Activated naive CD4-positive, alpha-beta T cell treated with anti-CD3 and anti-CD28 coated beads for 36 hours (primary cell): ENCODE measurements at regions not wholly inside any gene's neighbourhood (a gene's known extent, or its start where the extent isn't known, plus 50 kb on each side); places are given as distances from the start of the nearest gene placed in this dataset.

Source experiments
- CTCF ChIA-PET: fragments of 350-600 bp; sonication (Branson Sonifier 250); formaldehyde crosslinking; loops from one replicate; lab custom pipeline; 2021; ENCODE audit warnings: antibody characterized with exemption; lab: Charles Lee
- DNase-seq: peaks from one replicate; pipeline ENCODE4 v3.0.0-alpha.2; 2020
- H3K27ac Mint-ChIP-seq: one replicate; pipeline ENCODE4 v1.8.0; 2021; ENCODE audit warnings: mild to moderate bottlenecking, mixed read lengths
- H3K27me3 Mint-ChIP-seq: one replicate; pipeline ENCODE4 v1.8.0; 2021; ENCODE audit warnings: low read depth, mixed read lengths
- H3K36me3 Mint-ChIP-seq: one replicate; pipeline ENCODE4 v1.8.0; 2021; ENCODE audit warnings: low read depth, mixed read lengths
- H3K4me1 Mint-ChIP-seq: one replicate; pipeline ENCODE4 v1.8.0; 2021; ENCODE audit warnings: low read depth, mixed read lengths
- H3K4me3 Mint-ChIP-seq: one replicate; pipeline ENCODE4 v1.8.0; 2021; ENCODE audit warnings: mild to moderate bottlenecking, moderate library complexity, mixed read lengths
- H3K9me3 Mint-ChIP-seq: one replicate; pipeline ENCODE4 v1.8.0; 2021; ENCODE audit warnings: mixed read lengths
- intact Hi-C: fragments of 100-400 bp; cut with micrococcal nuclease; formaldehyde crosslinking; loops from one replicate; pipeline ENCODE4 v1.15.1; 2023

- Mint-ChIP-seq H3K27ac (no peak overlapping the region), H3K27me3 (no peaks in the 10 kb centered on the region), H3K9me3 (peaks cover 11% of the 10 kb centered on the region), H3K4me3 (no peak overlapping the region), H3K4me1 (no peaks in the 10 kb centered on the region), H3K36me3 (no peaks in the 10 kb centered on the region)
- DNase-seq: no peak
- intact Hi-C loops: no loop called here
- CTCF ChIA-PET: no interaction called here
Observed at GRCh38 chr5:165627548-165628170, 2122.2 kb downstream of the MAT2B start.

DNA sequence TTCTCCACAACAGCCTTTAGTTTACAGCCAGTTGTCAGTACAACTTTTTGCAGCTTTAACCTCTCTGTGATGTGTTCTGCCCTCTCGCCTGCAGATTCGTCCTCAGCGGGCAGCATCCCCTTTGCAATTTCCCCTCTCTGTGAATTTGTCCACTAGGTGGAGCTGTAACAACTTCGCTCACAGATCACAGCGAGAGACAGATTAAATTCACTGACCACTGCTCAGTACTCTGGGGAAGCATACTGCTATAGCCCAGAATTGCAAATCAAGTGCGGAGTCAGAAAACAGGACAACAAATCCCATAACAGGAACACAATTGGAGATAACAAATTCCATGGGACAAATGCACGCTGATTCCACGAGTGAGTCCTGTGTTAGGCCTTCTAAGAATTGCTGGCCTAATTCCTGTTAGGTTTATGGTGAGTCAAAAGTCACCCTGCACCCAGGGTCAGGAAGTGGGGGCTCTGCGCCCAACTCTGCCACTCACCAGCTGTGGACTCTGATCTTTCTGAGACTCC is 2124.9 kb downstream of the MAT2B start:
- intact Hi-C loops: loop anchor here (1.0 kb wide), 1 partner anchor 1419 kb away; no protein-coding TSS in a partner anchor
- Mint-ChIP-seq H3K27ac (no peak overlapping the region), H3K9me3 (peaks cover 6% of the 10 kb centered on the region), H3K36me3 (no peaks in the 10 kb centered on the region), H3K4me3 (no peak overlapping the region), H3K27me3 (no peaks in the 10 kb centered on the region), H3K4me1 (no peaks in the 10 kb centered on the region)
- DNase-seq: peak; percentile 15
- CTCF ChIA-PET: interaction anchor here (0.6 to 1.1 kb wide), 2 partner anchors 40 to 213 kb away, joined by 3 to 5 read pairs; no protein-coding TSS in a partner anchor

GRCh38 chr5:165631235-165631634 is 2125.8 kb downstream of the MAT2B start:
- no peaks in the 10 kb centered on the region for H3K4me1 Mint-ChIP-seq
- CTCF ChIA-PET: interaction anchor here (0.7 kb wide), 1 partner anchor 30 kb away, joined by 5 read pairs; no protein-coding TSS in a partner anchor
- no peak overlapping the region for H3K27ac Mint-ChIP-seq
- no peak overlapping the region for H3K4me3 Mint-ChIP-seq
- DNase-seq: no peak
- H3K9me3 Mint-ChIP-seq: peaks cover 6% of the 10 kb centered on the region
- H3K36me3 Mint-ChIP-seq: no peaks in the 10 kb centered on the region
- H3K27me3 Mint-ChIP-seq: no peaks in the 10 kb centered on the region
- intact Hi-C loops: no loop called here

GRCh38 chr5:165642366-165642765 is 2136.9 kb downstream of the MAT2B start:
- Mint-ChIP-seq H3K9me3 (peaks cover 6% of the 10 kb centered on the region), H3K27me3 (no peaks in the 10 kb centered on the region), H3K36me3 (no peaks in the 10 kb centered on the region), H3K4me3 (no peak overlapping the region), H3K4me1 (no peaks in the 10 kb centered on the region), H3K27ac (no peak overlapping the region)
- DNase-seq: no peak
- intact Hi-C loops: no loop called here
- CTCF ChIA-PET: no interaction called here

- no peaks in the 10 kb centered on the region for H3K36me3 Mint-ChIP-seq
- intact Hi-C loops: no loop called here
- DNase-seq: no peak
- peaks cover 7% of the 10 kb centered on the region for H3K9me3 Mint-ChIP-seq
- H3K4me1 Mint-ChIP-seq: no peaks in the 10 kb centered on the region
- H3K27me3 Mint-ChIP-seq: no peaks in the 10 kb centered on the region
- H3K4me3 Mint-ChIP-seq: no peak overlapping the region
- H3K27ac Mint-ChIP-seq: no peak overlapping the region
- CTCF ChIA-PET: no interaction called here
Observed at GRCh38 chr5:165665735-165666400, 2160.4 kb downstream of the MAT2B start.

DNA sequence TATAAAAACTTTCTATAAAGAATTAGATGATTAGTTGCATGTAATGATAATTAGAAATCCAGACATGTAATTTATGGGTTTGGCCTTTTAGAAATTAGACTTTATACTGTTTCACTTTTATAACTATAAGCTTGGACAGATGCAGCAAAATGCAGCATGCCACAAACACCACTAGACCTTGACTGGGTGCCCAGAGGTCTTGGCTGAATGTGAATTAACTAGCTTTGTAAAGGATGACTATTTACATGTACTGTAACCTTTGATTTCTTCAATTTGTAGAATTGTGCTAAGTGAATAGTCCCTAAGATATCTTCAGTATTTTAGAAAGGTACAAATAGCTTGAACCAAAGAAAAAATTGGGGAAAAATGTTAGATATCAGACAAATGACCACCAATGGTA is 2168.1 kb downstream of the MAT2B start:
- no peak for DNase-seq
- CTCF ChIA-PET: interaction anchor here (0.7 kb wide), 2 partner anchors 9 to 148 kb away, joined by 3 read pairs; no protein-coding TSS in a partner anchor
- no peaks in the 10 kb centered on the region for H3K27me3 Mint-ChIP-seq

GRCh38 chr5:165695796-165696195 is 2190.4 kb downstream of the MAT2B start:
- H3K27me3 Mint-ChIP-seq: no peaks in the 10 kb centered on the region
- CTCF ChIA-PET: no interaction called here
- peaks cover 3% of the 10 kb centered on the region for H3K9me3 Mint-ChIP-seq
- no peaks in the 10 kb centered on the region for H3K4me1 Mint-ChIP-seq
- H3K36me3 Mint-ChIP-seq: peaks cover 2% of the 10 kb centered on the region
- no peak overlapping the region for H3K4me3 Mint-ChIP-seq
- DNase-seq: no peak
- no peak overlapping the region for H3K27ac Mint-ChIP-seq
- intact Hi-C loops: no loop called here

More for the DNA sequence above, 2168.1 kb downstream of the MAT2B start:
- Mint-ChIP-seq H3K4me3 (no peak overlapping the region), H3K9me3 (peaks cover 9% of the 10 kb centered on the region), H3K36me3 (no peaks in the 10 kb centered on the region), H3K4me1 (no peaks in the 10 kb centered on the region), H3K27ac (no peak overlapping the region)
- intact Hi-C loops: no loop called here

DNA sequence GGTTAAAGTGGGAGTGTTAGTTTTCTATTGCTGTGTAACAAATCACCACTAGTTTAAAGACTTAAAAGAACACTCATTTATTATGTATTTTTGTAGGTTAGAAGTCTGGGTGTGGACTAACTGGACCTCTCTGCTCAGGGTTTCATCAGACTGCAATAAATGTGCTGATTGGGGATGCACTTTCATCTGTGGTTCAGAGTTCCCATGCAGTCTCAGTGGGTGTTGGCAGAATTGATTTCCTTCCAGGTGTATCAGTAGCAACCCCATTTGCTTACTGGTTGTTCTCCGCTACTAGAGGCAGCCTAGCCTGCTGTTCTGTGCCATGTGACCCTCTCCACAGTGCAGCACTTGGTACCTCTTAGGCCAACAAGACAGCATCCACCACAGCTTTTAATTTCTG is 2200.5 kb downstream of the MAT2B start:
- peaks cover 10% of the 10 kb centered on the region for H3K9me3 Mint-ChIP-seq
- CTCF ChIA-PET: no interaction called here
- intact Hi-C loops: no loop called here
- no peak overlapping the region for H3K4me3 Mint-ChIP-seq
- DNase-seq: no peak
- no peaks in the 10 kb centered on the region for H3K36me3 Mint-ChIP-seq
- no peaks in the 10 kb centered on the region for H3K27me3 Mint-ChIP-seq
- H3K4me1 Mint-ChIP-seq: no peaks in the 10 kb centered on the region
- H3K27ac Mint-ChIP-seq: no peak overlapping the region

DNA sequence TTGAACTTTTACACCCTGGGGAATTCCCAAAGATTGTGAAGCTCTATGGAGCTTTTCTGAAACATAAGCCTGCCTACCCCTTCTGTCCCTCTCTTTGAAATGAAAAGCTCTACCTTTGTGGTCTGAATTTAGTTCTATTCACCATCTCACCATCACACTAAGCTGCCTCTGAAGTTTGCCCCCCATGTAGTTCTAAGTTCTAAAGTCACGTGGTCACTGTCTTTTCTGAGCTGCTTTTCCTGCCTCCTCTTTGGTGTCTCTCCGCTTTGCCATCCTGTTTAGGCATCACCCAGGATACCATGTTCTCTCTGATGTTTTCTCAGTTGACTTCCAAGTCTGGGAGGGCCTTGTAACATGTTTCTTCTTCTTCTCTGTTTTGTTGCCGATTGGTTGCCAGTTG is 2206.6 kb downstream of the MAT2B start:
- Mint-ChIP-seq H3K9me3 (peaks cover 4% of the 10 kb centered on the region), H3K36me3 (no peaks in the 10 kb centered on the region), H3K4me3 (no peak overlapping the region), H3K27me3 (no peaks in the 10 kb centered on the region), H3K27ac (no peak overlapping the region), H3K4me1 (no peaks in the 10 kb centered on the region)
- intact Hi-C loops: no loop called here
- no peak for DNase-seq
- CTCF ChIA-PET: no interaction called here

DNA sequence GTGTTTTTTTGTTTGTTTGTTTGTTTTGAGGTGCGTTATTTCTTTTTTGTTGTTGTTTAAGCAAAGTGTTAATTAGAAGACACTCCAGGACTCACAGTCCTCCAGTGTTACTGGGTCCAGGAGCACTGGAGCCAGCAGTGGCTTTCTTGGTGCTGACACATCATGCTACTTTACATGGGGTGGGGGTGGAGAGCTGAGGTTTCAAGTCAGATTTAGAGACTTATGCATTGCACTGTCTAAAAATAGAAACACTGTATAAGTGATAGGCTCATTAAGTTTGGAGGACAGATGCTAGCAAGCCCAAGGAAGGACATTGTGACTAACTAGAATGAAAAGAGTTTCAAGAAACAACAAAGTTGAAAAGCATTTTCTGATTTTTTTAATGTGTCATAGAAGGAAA is 2209.2 kb downstream of the MAT2B start:
- CTCF ChIA-PET: no interaction called here
- Mint-ChIP-seq H3K27me3 (no peaks in the 10 kb centered on the region), H3K36me3 (no peaks in the 10 kb centered on the region), H3K4me1 (no peaks in the 10 kb centered on the region), H3K9me3 (peaks cover 4% of the 10 kb centered on the region), H3K27ac (no peak overlapping the region), H3K4me3 (no peak overlapping the region)
- no peak for DNase-seq
- intact Hi-C loops: no loop called here

DNA sequence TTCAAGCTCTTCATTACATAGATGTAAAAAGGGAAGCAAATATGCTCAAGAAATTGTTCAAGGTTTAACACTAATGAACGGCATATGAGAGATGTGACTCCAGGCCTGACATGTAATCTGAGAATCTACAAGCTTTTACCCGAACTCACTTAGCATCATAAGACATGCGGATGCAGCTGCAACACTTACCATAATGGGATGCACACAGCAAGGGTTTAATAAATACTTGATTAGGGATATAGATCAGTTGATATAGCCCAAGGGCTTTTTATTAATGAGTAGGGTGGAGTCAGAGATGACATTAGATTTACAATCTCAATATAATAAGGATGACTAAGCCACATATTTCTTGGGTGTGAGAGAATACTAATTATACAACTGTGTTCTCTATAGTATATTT is 2215.5 kb downstream of the MAT2B start:
- Mint-ChIP-seq H3K9me3 (no peaks in the 10 kb centered on the region), H3K4me1 (no peaks in the 10 kb centered on the region), H3K27me3 (no peaks in the 10 kb centered on the region), H3K27ac (no peak overlapping the region), H3K36me3 (no peaks in the 10 kb centered on the region), H3K4me3 (no peak overlapping the region)
- intact Hi-C loops: no loop called here
- CTCF ChIA-PET: no interaction called here
- DNase-seq: no peak

- intact Hi-C loops: no loop called here
- CTCF ChIA-PET: no interaction called here
- Mint-ChIP-seq H3K27ac (no peak overlapping the region), H3K36me3 (no peaks in the 10 kb centered on the region), H3K4me1 (no peaks in the 10 kb centered on the region), H3K27me3 (no peaks in the 10 kb centered on the region), H3K9me3 (no peaks in the 10 kb centered on the region), H3K4me3 (no peak overlapping the region)
- no peak for DNase-seq
Observed at GRCh38 chr5:165722401-165722800, 2217.0 kb downstream of the MAT2B start.

DNA sequence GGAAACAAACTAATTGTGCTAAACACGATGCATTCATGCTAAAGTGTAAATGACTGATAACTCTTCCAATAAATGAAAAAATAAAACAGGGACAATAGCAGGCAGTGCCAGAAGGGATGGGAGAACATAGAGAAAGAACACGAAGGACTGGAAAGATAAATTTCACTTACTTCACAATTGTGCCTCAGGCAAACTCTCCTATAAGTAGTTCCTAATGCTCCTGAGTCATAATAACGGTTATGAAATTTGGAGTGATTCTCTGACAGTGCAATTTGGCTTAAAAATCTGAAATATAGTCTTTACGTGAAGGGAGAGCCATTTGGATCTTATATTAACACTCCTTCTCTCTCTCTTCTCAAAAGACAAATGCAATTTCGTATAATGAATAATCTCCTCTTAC is 2218.5 kb downstream of the MAT2B start:
- Mint-ChIP-seq H3K36me3 (no peaks in the 10 kb centered on the region), H3K4me1 (no peaks in the 10 kb centered on the region), H3K4me3 (no peak overlapping the region), H3K27ac (no peak overlapping the region), H3K27me3 (no peaks in the 10 kb centered on the region), H3K9me3 (no peaks in the 10 kb centered on the region)
- CTCF ChIA-PET: no interaction called here
- no peak for DNase-seq
- intact Hi-C loops: no loop called here
